G401 (cell line): ENCODE measurements at regions not wholly inside any gene's neighbourhood (a gene's known extent, or its start where the extent isn't known, plus 50 kb on each side); places are given as distances from the start of the nearest gene placed in this dataset.
A peak's percentile ranks its signal among the peaks of the same experiment; 100 is the strongest.

Experiments
- DNase-seq: peaks from one replicate; pipeline ENCODE4 v3.0.0-alpha.2; 2015; ENCODE audit warnings: low spot score
- in situ Hi-C: cut with HindIII; loops from 2 replicates; pipeline ENCODE4 v1.10.0; 2016; ENCODE audit warnings: low sequenced_read_pairs, mixed read lengths

DNA sequence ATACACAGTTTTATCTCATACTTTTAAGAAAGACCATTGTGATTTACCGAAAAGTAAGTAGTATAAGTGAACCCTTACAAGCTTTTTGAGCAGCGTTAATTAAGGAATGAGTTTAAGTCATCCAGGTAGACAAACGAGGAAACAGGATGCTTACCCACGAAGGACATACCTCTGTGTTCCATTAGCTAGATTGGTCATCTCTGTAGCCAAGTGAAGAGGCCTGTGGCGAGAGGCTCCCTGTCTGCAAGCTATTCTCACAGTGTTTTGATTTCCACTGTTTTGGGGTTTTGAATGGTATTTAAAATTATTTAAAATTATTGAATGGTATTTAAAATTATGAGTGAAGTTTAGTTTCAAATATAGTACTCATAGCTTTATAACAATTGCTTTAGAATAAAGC lies 342.1 kb upstream of the RGS6 start:
- in situ Hi-C loops = no loop called here
- DNase-seq = peak; percentile 61

DNA sequence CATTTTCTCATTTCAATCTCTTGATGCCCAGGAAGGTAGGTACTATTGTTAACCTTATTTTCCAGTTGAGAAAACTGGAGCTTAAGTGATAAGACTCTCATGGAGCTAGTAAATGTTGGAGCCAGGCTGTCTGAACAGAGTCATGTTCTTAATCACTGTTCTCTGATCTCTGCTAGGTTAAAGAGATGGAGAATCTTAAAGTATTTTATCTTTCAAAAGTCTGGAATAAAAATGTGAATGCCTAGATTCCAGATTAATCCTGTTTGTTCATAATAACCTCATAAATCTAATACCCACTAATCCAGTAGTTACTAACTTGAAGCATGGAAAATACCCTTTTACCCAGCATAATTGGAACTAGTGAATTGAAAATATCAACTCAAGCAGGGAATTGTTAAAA lies 341.0 kb upstream of the RGS6 start:
- no peak for DNase-seq
- in situ Hi-C loops = no loop called here

DNA sequence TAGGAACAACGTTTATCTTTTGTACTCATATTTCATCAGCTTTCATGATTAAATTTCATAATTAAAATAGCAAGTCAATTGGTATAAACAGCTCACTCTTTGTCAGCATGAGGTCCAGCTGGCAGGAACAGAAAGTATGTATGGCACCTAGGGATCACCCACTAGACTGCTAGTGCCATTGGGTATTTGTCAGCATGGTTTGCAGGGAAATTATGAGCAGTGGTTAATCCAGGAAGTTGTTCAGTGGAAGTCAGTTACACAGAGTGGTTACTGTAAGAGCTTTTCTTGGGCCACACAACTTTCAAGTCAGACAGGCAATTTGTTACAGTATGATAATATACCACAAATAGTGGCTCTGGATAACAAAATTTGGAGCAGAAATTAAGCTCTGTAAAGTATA lies 340.3 kb upstream of the RGS6 start:
- in situ Hi-C loops = no loop called here
- peak; percentile 58 for DNase-seq

DNA sequence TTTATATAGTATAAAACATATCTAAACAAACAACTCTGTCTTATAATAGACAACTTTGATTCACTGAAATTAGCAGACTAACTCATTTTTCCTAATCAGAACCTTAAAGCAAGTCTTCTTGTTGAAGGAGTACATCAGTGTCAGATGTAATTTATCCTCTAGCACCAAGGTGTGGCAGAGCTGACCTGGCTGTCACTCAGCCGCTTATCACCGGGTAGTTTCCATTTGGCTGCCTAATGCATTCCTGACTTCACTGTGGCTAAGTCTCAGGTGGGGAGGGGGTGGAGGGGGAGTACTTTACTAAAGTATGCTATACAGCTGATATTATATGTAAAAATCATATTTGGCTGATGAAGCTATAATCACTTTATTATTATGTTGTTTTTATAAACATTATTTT lies 339.9 kb upstream of the RGS6 start:
- in situ Hi-C loops = no loop called here

DNA sequence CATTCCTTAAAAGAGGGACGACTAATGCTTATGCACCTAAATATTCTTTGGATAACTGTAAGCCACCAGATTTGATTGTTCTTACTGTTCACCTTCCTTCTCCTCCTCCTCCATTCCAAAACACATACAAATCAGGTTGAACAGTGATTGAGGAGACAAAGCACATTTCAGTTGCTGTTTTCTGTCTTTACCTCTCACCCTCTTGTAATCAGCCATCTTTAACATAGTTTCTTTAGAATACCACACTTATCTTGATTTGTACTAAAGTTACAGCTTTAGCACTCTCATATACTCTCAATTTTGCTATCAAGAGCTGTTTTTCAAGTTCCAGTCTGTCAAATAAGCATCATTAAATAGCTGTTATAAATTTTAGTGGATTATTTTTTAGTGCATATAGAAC lies 338.3 kb upstream of the RGS6 start:
- in situ Hi-C loops = no loop called here
- DNase-seq = no peak

More for the DNA sequence above, 339.9 kb upstream of the RGS6 start:
- peak; percentile 61 for DNase-seq

DNA sequence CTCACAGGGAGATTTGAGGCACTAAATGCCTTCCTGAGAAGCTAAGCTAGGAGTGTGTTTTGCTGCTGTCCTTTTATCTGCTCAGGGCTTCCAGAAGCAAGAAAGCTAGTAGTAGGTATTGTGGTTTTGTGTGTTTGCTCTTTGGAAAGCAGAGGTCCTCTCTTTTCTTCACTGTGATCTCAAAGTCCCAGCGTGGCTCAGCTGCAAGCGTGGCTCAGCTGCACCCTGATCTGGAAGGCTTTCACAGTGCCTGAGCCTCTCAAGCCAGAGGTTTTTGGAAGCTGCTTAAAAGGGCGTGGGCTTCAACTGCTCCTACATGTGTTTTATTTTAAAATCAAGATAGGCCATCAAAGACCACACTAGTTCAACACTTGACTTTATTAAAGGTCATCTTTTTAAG lies 337.4 kb upstream of the RGS6 start:
- no peak for DNase-seq

DNA sequence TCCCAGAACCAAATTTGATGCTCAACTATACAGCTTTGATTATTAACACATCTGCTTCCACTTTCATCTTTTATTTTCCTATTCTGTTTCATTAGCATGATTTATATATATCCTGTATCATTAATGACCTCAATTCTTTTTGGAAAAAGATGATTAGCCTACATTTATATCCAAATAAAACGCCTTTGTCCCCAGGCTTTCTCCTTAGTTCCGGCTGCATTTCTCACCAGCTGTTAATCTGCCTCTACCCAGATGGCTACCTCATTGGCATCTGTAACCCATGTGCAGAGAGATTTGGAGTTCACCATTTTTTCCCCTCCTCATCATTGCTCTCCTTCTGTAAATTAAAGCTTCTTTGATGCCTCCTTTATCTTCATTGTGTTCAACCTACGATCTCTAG lies 336.8 kb upstream of the RGS6 start:
- in situ Hi-C loops = no loop called here

More for the DNA sequence above, 337.4 kb upstream of the RGS6 start:
- in situ Hi-C loops = no loop called here

DNA sequence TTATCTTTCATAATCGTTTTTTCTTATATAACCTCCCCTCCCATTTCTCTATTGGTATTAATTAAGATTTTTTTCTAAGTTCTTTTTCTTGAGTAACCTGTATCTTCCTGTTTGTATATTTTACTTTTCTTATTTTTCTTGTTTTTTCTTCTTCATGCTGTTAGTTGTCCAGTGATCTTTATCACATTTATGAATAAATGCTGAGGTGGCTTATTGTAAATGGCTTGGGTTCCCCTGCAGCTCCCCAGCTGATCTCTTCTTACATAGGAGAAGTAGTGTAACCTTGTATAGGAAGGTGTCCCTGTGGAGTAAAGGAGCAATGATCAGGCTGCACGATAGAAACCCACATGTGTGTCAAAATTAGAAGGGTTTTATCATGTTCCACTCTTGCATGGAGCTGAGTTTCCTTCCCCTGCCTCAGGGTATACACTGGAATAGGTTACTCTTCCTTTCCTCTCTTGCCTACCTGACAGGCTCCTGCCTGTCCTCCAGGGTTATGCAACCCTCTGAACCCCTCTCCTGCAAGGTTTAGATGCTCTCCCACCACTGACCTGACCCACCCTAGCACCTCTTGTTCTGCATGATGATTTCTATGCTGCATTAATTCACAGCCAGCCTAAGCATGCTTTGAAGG lies 334.8 kb upstream of the RGS6 start:
- in situ Hi-C loops = no loop called here
- DNase-seq = no peak

More for the DNA sequence above, 336.8 kb upstream of the RGS6 start:
- no peak for DNase-seq

DNA sequence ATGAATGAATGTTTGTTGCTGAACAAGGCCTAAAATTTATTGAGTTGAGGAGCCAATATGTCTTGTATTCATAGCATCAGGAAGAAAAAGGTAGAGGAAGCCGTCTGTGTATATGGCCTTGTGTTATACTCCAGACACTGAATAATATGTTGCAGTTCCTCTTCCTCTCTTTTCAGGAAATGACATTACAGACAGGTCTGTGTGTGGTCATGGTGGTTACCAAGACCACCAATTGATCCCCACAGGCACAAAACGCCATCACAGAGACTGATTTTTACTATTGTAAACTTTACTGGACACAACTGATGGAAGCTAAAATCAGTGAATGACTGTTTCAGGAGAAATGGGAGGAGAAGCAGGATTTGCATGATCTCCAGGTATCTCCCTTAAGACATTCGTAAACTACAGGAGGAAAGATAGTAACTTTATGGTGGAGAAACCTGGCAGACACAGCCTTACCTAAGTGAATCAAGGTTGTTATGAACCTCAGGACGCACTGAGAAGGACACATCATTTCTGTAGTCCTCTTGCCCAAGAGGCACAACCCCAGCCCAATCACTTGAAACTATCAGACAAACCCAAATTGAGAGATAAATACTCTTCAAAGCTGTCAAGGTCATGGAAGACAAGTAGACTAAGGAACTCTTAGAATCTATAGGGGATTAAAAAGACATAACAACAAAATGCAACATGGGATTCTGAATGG lies 334.1 kb upstream of the RGS6 start:
- DNase-seq = no peak
- in situ Hi-C loops = no loop called here

DNA sequence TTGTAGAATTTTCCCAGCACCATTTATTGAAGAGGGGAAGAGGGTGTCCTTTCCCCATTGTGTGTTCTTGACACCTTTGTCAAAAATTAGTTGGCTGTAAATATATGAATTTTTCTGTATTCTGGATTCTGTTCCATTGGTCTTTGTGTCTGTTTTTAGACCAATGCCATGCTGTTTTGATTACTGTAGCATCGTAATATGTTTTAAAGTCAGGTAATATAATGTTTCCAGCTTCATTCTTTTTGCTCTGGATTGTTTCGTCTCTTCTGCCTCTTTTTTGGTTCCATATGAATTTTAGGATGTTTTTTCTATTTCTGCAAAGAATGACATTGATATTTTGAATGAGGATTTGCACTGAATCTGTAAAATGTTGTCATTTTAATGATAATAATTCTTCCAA lies 331.9 kb upstream of the RGS6 start:
- DNase-seq = no peak
- in situ Hi-C loops = no loop called here

DNA sequence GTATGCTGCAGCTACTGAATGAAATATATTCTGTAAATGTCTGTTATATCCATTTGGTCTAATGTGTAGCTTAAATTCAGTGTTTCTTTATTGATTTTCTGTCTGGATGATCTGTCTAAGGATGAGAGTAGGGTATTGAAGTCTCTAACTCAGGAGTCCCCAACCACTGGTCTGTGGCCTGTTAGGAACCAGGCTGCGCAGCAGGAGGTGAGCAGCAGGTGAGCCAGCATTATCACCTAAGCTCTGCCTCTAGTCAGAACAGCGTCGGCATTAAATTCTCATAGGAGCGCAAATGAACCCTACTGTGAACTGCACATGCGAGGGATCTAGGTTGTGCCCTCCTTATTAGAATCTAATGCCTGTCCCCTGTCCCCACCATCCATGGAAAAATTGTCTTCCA lies 329.7 kb upstream of the RGS6 start:
- in situ Hi-C loops = no loop called here
- no peak for DNase-seq

DNA sequence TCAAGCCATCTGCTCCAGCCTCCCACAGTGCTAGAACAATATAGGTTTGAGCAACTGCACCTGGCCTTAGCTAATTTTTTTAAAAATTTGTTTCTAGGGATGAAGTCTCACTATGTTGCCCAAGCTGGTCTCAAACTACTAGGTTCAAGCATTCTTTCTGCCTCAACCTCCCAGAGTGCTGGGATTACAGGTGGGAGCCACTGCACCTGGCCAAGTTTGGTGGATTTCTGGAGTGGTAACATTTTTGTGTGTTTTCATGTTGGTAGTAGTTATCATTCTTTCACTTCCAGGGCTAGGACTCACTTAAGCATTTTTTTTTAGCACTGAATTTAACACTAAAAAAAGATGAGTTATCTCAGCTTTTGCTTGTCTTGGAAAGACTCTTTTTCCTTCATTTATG lies 328.0 kb upstream of the RGS6 start:
- in situ Hi-C loops = no loop called here

DNA sequence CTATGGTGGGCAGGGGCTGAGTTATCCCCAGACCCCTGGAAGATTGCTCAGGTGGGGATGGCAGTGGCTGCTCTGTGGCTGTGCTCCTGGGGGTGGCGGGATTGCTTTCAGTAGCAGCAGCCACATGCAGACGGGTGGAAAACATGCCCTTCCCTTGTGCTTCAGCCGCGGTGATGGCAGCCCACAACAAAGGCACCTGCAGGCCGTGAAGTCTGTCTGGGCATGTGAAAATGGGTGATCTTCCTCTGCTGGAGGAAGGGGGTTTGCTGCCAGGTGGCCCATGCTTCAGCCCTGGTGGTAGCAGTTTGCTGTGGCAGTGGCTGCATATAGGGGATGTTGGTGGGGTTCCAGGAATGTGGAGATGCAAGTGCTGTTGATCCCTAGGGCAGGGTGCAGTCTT lies 326.2 kb upstream of the RGS6 start:
- no peak for DNase-seq
- in situ Hi-C loops = no loop called here

More for the DNA sequence above, 328.0 kb upstream of the RGS6 start:
- DNase-seq = no peak

DNA sequence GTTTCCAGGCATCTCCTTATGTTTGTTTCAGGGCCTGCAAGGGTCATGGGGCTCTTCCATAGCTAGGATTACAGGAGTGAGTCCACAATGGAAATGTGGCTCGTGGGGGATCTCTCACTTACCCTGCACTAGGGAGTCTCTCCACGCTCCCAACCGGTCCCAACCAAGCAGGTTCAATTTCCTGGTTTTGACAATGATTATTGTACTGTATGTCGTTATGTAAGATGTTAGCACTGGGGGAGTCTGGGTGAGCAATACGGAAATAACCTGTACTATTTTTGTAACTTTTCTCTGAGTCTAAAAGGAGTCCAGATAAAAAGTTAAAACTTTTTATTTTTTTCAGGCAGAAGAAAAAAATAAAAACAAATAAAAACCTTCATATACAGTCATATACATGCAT lies 325.7 kb upstream of the RGS6 start:
- no peak for DNase-seq
- in situ Hi-C loops = no loop called here

DNA sequence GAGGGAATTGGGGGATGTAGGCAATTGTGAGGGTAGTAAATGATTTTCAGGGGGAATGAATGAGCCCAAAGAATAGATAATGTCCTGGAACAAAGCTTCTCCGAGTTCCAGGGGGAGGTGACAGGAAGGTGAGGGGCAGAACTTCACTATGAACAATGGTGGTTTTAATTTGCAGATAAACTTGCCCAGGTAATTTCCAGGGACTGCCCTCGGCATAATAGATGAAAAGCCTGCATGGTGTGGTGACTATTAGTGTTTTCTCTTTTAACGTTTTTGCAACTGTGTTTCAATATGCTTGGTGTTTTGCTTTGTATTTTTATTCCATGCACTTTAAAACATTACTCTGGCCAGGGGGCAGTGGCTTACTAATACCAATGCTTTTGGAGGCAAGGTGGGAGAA lies 325.2 kb upstream of the RGS6 start:
- DNase-seq = no peak
- in situ Hi-C loops = no loop called here

DNA sequence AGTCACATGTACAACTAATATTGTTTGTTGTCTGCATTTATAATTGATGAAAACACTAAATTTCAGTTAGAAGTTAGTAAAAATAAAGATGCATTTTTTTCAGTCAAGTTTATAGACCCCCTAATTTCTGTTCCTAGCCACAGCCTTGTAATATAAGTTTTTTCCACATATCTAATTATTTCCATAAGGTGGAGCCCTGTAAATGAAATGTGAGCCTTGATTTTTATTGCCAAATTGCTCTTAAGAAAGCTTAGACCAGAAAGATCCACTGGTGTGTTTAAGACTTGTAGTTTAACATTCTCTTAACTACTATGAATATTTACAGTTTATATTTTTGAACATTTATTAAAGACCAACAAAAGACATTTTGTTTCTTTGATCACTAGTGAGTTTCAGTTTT lies 322.1 kb upstream of the RGS6 start:
- in situ Hi-C loops = no loop called here
- DNase-seq = no peak

DNA sequence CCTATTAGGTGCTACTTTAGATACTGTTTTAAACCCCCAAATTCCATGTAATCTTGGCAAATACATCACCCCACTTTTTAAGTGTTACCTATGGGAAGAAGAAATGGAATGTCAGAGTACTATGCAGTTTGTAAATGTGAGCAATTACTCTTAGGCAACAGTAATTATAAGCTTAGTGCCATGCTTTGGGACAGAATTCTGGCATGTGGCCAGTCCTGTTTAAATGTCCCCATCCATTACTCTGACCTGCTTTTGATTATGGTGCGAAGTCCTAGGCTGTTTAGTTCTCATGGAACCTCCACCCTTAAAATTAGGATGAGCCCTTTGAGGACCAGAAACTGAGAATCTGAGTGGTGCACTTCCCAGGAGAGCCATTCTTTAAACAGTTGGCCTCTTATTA lies 321.4 kb upstream of the RGS6 start:
- in situ Hi-C loops = no loop called here
- no peak for DNase-seq

DNA sequence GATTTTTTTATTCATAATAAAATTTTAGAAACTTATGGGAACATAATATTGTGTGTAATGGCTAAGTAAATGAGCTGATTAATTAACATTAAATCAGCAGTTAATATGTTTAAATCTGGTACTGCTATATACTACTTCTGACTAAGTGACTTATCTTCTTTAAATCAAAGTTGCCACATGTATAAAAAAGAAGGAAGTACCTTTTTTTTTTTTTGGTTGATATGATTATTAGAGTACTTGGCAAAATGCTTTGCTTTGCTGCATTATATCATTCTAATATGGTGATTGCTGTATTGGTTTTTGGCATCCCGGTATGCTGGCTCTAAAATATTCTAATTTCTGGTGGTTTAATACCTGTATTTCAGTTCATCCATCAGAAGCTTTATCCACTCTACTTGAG lies 319.1 kb upstream of the RGS6 start:
- no peak for DNase-seq
- in situ Hi-C loops = no loop called here

DNA sequence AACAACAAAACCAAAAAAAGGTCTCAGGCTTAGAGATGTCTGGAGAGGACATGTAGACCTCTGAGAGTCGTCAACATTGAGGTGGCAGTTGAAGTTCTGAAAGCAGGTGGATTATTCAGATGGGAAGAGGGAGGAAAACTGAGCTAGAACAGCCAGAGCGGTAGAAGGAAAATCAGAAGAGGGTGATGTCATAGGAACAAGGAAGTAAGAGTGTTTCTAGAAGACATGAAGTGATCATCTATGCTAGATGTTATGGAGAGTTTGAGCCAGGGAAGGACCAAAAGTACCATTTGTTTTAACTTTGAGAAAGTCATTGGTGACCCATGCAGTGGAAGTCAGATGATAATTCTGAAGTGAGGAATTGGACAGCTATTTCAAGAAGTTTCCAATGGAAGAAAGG lies 316.2 kb upstream of the RGS6 start:
- in situ Hi-C loops = no loop called here
- DNase-seq = no peak

DNA sequence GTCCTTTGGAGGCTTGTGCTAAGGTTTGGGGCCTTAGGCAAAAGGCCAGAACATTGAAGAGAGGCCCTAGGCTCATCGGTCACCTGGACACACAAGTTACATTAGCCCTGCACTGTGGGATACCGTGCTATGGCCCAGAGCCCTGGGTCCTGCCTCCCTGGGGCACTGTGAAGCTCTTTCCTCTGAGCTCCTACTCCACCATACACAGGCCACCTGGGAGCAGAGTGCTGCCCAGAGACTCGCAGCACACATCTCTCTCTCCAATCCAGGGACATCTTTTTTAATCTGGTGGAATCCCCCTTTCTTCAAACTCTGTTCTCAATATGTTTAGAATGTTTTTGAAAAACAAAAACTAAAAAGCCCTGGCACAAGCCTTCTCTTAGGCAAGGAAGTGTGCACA lies 314.2 kb upstream of the RGS6 start:
- in situ Hi-C loops = no loop called here
- DNase-seq = no peak

DNA sequence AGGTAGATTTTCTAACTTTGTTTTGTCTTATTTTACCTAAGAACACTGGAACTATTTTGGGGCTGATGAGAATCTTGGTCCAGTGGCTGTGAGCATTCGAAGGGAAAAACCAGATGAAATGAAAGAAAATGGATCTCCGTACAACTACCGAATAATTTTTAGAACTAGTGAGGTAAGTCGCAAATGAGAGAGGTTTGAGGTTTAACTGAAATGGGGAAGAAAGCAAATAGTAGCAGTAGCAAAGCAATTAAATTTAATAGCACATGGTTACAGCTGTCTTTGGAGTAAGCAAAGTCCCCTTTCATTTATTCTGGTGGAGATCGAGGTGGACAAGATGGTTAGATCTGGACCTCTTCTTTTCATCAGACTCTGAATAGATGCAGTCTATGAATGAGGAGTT lies 313.5 kb upstream of the RGS6 start:
- in situ Hi-C loops = no loop called here
- no peak for DNase-seq
